HG02642 (cell line): ENCODE measurements at regions not wholly inside any gene's neighbourhood (a gene's known extent, or its start where the extent isn't known, plus 50 kb on each side); places are given as distances from the start of the nearest gene placed in this dataset.

ENCODE experiments used
- ATAC-seq: cut with Tn5 transposase; IDR thresholded peaks from one replicate; pipeline ENCODE4 v1.9.1; 2021; ENCODE audit warnings: mild to moderate bottlenecking; ENCODE audit not compliant: unreplicated experiment, poor library complexity

GRCh38 chr2:16338026-16338425 lies 327.6 kb downstream of the CYRIA start:
- no peak for ATAC-seq

DNA sequence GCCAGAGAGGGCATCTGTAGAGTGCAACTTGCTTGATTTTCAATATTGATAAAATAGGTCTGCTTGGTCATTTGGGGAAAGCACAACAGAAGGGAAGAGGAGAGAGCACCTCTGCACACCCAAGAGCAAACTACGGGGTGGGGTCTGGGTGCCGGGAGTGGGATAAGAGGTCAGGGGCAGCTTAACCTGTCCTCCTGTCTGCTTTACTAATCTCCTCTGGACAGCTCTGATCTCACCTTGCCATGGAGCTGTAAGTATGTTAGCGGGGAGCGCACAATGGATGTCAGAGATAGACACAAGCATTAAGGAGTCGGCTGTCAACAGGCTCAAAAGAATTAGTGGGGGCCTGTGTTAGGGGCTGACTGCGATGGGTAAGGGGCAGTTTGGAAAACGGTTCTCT lies 328.7 kb downstream of the CYRIA start:
- no peak for ATAC-seq

GRCh38 chr2:16336491-16336890 lies 329.1 kb downstream of the CYRIA start:
- ATAC-seq, result no peak

- no peak for ATAC-seq
These were observed 329.7 kb downstream of the CYRIA start for GRCh38 chr2:16335947-16336346.

DNA sequence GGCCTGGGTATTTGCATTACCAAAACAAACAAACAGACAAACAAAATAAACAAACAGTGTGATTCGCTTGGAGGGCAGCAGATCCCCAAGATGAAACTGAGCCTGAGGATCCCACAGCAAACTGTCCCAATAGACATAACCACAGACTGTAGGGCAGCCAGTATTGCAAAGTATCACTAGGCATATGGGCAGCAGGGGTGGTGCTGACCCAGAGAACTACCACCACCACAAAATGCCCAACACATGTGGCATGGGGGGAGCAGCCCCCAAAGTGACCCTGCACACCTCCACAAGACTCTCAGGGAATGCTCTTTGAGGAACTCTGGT lies 330.1 kb downstream of the CYRIA start:
- ATAC-seq, result no peak

DNA sequence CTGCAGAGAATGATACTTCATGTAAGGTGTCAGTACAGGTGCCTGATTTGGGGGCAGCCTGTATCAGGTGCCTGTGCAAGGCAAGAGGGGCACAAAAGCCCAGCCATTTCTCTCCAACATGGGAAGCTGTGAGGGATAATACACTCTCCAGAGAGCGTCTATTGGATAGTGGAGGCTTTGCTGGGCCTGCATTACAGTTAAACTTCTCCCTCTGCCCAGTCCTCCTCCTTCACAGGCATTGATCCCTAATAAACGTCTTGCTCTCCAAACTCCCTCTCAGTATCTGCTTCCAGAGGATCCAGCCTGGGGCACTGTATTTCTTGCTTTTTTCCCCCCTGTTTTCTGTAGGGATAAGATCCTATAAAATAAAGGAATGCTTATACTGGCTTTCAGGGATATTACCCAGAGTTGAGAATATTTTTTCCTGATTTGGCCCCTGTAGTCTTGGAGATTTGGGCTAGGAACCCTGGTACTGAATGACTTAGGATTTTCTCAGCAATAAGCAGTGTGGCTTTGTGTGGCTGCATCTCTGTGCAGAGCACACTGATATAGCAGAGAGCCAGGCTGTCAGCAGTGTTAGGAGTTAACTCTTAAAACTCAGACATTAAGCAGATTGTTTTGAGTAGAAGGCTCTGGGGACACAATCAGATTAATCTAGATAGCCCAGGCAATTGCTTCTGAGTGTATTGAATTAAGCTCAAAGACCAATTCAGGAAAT lies 330.6 kb downstream of the CYRIA start:
- no peak for ATAC-seq

- no peak for ATAC-seq
These were observed 331.3 kb downstream of the CYRIA start for GRCh38 chr2:16334366-16334765.

GRCh38 chr2:16333681-16334080 lies 332.0 kb downstream of the CYRIA start:
- no peak for ATAC-seq

GRCh38 chr2:16332681-16333557 lies 332.7 kb downstream of the CYRIA start:
- no peak for ATAC-seq

GRCh38 chr2:16331772-16332171 lies 333.9 kb downstream of the CYRIA start:
- ATAC-seq, result no peak

- no peak for ATAC-seq
These were observed 334.7 kb downstream of the CYRIA start for GRCh38 chr2:16330982-16331381.

- ATAC-seq, result no peak
These were observed 335.1 kb downstream of the CYRIA start for GRCh38 chr2:16330571-16330970.

DNA sequence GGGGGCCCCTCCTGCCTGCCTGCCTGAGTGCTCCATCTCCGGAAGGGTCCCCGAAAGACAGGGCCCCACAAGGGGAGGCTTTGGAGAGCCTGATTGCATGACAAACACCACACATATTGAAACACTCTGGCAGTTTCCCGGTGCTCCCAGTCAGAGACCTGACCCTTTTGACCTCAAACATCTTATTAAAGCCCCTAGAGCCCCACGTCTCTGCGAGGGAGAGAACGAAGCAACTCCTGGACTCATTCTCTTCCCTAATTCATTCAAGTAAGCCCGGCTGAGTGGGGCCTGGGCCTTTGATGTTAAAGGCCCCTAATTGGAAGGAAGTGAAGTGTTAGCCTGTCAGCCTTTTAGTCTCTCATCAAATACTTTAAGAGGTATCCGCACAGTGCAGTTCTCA lies 335.6 kb downstream of the CYRIA start:
- no peak for ATAC-seq

- no peak for ATAC-seq
These were observed 336.2 kb downstream of the CYRIA start for GRCh38 chr2:16329421-16329820.

DNA sequence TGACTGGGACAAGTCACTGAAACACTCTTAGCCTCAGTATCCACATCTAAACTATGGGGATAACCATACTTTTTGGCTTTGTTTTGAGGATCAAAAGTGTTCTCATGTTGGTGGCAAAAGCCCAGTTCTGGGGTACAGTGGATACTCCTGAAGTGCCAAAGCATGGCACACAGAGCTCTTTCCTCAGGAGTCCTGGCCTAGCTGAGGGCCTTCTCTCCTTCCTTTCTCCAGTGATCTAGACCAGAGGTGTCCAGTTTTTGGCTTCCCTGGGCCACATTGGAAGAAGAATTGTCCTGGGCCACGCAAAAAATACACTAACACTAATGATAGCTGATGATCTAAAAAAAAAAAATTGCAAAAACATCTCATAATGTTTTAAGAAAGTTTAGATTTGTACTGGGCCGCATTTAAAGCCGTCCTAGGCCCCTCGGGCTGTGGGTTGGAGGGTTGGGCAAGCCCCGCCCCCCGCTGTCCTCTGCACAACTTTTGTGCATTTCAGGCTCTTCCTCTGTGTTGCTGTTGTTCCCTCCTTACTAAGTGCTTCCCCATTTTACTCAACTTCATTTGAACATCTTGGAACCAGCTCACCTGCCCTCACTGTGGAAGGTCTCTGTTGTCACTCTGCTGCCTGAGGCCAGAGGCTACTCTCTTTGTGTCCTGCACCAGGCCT lies 337.0 kb downstream of the CYRIA start:
- no peak for ATAC-seq

GRCh38 chr2:16327326-16327725 lies 338.3 kb downstream of the CYRIA start:
- ATAC-seq, result no peak

- ATAC-seq, result no peak
These were observed 338.8 kb downstream of the CYRIA start for GRCh38 chr2:16326711-16327300.

GRCh38 chr2:16325976-16326510 lies 339.6 kb downstream of the CYRIA start:
- no peak for ATAC-seq

DNA sequence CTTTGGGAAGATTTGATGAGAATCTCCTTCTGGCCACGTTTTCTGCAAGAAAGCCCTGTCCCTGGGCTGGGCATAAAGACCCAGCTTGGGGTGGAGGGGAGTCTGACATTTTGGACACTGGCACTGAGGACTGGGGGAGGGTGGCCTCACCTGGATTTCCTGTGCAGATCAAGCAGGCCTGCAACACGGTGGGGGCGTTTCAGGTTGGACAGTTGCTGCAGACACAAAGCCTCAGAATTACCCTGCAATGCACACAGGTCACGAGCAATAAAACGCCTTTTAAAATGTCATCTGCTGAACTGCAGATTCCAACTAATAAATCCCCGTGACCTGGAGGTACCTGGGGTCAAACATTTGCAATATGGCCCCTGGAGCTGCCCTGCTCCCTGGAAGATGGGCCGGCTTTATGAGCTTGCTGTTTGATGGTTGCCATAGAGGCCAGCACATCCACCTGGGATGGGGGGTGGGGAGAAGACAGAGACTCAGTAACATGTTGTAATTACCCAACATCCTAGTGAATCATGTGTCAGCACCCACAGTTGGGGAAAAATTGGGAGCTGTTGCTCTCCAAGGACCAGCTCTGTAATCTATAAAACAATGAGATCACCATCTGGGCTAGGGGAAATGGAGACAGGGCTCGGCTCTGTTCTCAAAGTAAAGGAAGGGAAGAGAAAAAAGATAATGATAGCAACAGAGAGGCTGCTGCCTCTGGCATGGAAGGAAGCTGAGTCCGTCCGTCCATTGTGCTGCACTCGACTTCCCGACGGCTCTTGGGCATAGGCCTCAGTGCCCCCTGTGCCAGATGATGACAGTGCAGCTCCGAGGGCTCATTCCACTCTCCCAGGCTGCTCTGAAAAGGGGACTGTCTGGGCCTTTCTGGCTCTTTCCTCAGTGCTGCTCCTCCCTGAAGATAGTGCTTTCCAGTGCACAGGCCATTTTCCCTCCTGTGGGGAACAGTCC lies 340.3 kb downstream of the CYRIA start:
- no peak for ATAC-seq

GRCh38 chr2:16324544-16324937 lies 341.1 kb downstream of the CYRIA start:
- no peak for ATAC-seq
